CD4-positive, alpha-beta T cell treated with Interleukin-2 at 100 ng/mL for 4 hours (primary cell): ENCODE measurements at regions not wholly inside any gene's neighbourhood (a gene's known extent, or its start where the extent isn't known, plus 50 kb on each side); places are given as distances from the start of the nearest gene placed in this dataset.
"Not testable (repeated sequence)": the region's sequence is repeated elsewhere in the genome, so short reads cannot be mapped to it uniquely, and the experiment has no call there.

Experiments used
- DNase-seq: peaks from one replicate; pipeline ENCODE4 v3.0.0-alpha.2; 2020; ENCODE audit warnings: low spot score

DNA sequence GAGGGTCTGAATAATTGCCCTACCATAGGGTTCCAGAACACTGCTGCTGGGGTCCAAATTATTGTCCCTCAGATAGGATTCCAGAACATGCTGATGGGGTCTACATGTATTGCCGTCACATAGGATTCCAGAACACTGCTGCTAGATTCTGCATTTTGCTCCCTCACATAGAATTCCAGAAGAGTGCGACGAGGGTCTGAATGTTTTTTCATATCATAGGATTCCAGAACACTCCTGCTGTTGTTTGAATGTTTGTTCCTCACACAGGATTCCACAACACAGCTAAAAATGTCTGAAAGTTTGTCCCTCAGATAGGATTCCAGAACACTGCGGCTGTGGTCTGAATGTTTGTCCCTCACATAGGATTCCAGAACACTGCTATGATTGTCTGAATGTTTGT lies 198.1 kb downstream of the FOXD4L6 start:
- not testable (repeated sequence) for DNase-seq

- not testable (repeated sequence) for DNase-seq
Measured at GRCh38 chr9:40929488-40929845, 199.0 kb downstream of the FOXD4L6 start.

GRCh38 chr9:40928803-40929487 lies 199.5 kb downstream of the FOXD4L6 start:
- DNase-seq: no peak

DNA sequence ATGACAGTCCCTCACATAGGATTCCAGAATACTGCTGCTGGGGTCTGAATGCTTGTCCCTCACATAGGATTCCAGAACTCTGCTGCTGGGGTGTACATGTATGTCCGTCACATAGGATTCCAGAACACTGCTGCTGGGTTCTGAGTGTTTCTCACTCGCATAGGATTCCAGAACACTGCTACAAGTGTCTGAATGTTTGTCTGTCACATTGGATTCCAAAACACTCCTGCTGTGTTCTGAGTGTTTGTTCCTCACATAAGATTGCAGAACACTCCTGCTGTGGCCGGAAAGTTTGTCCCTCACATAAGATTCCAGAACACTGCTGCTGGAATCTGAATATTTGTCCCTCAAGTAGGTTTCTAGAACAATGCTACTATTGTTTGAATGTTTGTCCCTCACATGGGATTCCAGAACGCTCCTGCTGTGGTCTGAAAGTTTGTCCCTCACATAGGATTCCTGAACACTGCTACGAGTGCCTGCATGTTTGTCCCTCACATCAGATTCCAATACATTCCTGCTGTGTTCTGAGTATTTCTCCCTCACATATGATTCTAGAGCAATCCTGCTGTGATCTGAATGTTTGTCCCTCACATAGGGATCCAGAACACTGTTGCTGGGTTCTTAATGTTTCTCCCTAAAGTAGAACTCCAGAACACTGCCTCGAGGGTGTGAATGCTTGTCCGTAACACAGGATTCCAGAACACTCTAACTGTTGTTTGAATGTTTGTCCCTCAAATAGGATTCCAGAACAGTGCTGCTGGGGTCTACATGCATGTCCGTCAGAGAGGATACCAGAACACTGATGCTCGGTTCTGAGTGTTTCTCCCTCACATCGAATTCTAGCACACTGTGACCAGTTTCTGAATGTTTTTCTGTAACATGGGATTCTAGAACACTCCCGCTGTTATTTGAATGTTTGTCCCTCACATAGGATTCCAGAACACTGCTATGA lies 200.4 kb downstream of the FOXD4L6 start:
- DNase-seq: no peak

GRCh38 chr9:40927260-40927631 lies 201.2 kb downstream of the FOXD4L6 start:
- no peak for DNase-seq

GRCh38 chr9:40926404-40927259 lies 201.8 kb downstream of the FOXD4L6 start:
- DNase-seq: no peak

DNA sequence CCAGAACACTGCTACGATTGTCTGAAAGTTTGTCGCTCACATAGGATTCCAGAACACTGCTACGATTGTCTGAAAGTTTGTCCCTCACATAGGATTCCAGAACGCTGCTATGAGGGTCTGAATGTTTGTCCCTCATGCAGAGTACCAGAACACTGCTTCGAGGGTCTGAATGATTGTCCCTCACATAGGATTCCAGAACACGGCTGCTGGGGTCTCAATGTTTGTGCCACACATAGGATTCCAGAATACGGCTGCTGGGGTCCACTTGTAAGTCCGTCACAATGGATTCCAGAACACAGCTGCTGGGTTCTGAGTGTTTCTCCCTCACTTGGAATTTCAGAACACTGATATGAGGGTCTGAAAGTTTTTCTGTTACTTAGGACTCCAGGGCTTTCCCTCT lies 203.3 kb downstream of the FOXD4L6 start:
- DNase-seq: no peak

GRCh38 chr9:40916399-40916783 lies 212.1 kb downstream of the FOXD4L6 start:
- DNase-seq: not testable (repeated sequence)

DNA sequence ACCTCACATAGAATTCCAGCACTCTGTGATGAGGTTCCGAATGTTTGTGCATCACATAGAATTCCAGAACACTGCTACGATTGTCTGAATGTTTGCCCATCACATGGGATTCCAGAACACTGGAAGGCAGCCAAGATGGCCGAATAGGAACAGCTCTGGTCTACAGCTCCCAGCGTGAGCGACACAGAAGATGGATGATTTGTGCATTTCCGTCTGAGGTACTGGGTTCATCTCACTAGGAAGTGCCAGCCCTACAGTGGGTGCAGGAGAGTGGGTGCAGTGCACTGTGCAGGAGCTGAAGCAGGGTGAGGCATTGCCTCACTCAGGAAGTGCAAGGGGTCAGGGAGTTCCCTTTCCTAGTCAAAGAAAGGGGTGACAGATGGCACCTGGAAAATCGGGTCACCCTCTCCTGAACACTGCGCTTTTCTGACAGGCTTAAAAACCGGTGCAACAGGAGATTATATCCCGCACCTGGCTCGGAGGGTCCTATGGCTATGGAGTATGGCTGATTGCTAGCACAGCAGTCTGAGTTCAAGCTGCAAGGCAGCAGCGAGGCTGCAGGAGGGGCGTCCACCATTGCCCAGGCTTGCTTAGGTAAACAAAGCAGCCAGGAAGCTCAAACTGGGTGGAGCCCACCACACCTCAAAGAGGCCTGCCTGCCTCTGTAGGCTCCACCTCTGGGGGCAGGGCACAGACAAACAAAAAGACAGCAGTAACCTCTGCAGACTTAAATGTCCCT lies 212.7 kb downstream of the FOXD4L6 start:
- DNase-seq: not testable (repeated sequence)

DNA sequence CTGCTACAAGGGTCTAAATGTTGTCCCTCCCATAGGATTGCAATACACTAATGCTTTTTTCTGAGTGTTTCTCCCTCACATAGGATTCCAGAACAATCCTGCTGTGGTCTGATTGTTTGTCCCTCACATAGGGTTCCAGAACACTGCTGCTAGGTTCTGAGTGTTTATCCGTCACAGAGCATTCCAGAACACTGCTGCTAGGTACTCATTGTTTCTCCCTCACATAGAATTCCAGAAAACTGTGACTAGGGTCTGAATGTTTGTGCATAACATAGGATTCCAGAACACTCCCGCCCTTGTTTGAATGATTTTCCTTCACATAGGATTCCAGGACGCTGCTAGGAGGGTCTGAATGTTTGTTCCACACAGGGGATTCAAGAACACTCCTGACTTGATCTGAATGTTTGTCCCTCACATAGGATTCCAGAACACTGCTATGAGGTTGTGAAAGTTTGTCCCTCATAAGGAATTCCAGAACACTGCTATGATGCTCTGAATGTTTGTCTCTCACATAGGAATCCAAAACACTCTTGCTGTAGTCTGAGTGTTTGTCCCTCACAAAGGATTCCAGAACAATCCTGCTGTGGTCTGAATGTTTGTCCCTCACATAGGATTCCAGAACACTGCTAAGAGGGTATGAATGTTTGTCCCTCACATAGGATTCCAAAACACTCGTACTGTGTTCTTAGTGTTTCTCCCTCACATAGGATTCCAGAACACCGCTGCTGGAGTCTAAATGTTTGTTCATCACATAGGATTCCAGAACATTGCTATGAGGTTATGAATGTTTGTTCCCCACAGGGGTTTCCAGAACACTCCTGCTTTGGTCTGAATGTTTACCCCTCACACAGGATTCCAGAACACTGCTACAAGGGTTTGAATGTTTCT lies 213.5 kb downstream of the FOXD4L6 start:
- no peak for DNase-seq

DNA sequence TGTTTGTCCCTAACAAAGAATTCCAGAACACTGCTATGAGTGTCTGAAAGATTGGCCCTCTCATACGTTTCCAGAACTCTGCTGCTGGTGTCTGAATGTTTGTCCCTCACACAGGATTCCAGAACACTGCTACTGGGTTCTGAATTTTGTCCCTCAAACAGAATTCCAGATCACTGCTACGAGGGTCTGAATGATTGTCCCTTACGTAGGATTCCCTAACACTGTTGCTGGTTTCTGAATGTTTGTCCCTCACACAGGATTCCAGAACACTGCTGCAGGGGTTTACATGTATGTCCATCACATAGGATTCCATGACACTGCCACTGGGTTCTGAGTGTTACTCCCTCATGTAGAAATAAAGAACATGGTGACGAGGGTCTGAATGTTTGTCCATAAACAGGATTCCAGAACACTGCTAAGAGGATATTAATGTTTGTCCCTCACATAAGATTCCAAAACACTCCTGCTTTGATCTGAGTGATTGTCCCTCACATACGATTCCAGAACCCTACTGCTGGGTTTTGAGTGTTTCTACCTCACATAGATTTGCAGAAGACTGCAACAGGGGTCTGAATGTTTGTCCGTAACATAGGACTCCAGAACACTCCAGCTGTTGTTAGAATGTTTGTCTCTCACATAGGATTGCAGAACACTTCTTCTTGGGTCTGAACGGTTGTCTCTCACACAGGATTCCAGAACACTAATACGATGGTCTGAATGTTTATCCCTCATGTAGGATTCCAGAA lies 214.4 kb downstream of the FOXD4L6 start:
- DNase-seq: no peak

DNA sequence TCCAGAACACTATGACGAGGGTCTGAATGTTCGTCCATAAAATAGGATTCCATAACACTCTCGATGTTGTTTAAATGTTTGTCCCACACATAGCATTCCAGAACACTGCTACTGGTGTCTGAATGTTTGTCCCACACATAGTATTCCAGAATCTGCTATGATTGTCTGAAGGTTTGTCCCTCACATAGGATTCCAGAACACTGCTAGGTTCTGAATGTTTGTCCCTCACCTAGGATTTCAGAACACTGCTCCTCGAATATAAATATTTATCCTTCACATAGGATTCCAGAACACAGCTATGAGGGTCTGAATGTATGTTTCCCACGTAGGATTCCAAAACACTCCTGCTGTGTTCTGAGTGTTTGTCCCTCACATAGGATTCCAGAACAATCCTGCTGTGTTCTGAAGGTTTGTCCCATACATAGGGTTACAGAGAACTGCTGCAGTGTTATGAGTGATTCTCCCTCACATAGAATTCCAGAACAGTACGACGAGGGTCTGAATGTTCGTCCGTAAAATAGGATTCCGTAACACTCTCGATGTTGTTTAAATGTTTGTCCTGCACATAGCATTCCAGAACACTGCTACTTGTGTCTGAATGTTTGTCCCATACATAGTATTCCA lies 215.3 kb downstream of the FOXD4L6 start:
- no peak for DNase-seq

- not testable (repeated sequence) for DNase-seq
Measured at GRCh38 chr9:40912679-40913078, 215.8 kb downstream of the FOXD4L6 start.

GRCh38 chr9:40911647-40912046 lies 216.8 kb downstream of the FOXD4L6 start:
- DNase-seq: no peak

DNA sequence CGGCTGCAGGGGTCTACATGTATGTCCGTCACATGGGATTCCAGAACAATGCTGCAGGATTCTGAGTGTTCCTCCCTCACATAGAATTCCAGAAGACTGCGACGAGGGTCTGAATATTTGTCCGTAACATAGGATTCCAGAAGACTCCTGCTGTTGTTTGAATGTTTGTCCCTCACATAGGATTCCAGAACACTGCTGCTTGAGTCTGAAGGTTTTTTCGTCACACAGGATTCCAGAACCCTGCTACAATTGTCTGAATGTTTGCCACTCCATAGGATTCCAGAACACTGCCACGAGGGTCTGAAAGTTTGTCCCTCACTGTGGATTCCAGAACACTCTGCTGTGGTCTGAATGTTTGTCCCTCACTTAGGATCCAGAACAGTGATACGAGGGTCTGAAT lies 217.5 kb downstream of the FOXD4L6 start:
- DNase-seq: not testable (repeated sequence)

- no peak for DNase-seq
Measured at GRCh38 chr9:40909821-40910220, 218.7 kb downstream of the FOXD4L6 start.

DNA sequence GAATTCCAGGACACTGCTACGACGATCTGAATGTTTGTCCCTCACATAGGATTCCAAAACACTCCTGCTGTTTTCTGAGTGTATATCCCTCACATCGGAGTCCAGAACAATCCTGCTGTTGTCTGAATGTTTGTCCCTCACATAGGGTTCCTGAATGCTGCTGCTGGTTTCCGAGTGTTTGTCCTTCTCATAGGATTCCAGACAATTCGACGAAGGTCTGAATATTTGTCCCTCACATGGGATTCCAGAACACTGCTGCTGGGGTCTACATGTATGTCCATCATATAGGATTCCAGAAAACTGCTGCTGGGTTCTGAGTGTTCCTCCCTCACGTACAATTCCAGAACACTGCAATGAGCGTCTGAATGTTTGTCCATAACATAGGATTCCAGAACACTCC lies 219.4 kb downstream of the FOXD4L6 start:
- DNase-seq: not testable (repeated sequence)

DNA sequence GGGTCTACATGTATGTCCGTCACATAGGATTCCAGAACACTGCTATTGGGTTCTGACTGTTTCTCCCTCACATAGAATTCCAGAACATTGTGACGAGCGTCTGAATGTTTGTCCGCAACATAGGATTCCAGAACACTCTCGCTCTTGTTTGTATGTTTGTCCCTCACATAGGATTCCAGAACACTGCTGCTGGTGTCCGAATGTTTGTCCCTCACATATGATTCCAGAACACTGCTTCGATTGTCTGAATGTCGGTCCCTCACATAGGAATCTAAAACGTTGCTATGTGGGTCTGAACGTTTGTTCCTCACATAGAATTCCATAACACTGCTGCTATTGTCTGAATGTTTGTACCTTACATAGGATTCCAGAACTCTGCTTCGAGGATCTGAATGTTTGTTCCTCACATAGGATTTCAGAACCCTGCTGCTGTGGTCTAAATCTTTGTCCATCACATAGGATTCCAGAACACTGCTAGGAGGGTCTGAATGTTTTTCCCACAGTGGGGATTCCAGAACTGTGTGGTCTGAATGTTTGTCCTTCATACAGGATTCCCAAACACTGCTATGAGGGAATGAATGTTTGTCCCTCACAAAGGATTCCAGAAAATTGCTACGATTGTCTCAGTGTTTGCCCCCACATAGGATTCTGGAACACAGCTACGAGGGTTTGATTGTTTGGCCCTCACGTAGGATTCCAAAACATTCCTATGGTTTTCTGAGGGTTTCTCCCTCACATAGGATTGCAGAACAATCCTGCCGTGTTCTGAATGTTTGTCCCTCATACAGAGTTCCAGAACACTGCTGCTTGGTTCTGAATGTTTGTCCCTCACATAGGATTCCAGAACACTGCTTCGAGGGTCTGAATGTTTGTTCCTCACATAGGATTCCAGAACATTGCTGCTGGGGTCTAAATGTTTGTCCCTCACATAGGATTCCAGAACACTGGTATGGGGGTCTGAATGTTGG lies 220.5 kb downstream of the FOXD4L6 start:
- DNase-seq: no peak
